ENCODE measurements at regions not wholly inside any gene's neighbourhood (a gene's known extent, or its start where the extent isn't known, plus 50 kb on each side); places are given as distances from the start of the nearest gene placed in this dataset.
"Not testable (repeated sequence)": the region's sequence is repeated elsewhere in the genome, so short reads cannot be mapped to it uniquely, and the experiment has no call there.

DNA sequence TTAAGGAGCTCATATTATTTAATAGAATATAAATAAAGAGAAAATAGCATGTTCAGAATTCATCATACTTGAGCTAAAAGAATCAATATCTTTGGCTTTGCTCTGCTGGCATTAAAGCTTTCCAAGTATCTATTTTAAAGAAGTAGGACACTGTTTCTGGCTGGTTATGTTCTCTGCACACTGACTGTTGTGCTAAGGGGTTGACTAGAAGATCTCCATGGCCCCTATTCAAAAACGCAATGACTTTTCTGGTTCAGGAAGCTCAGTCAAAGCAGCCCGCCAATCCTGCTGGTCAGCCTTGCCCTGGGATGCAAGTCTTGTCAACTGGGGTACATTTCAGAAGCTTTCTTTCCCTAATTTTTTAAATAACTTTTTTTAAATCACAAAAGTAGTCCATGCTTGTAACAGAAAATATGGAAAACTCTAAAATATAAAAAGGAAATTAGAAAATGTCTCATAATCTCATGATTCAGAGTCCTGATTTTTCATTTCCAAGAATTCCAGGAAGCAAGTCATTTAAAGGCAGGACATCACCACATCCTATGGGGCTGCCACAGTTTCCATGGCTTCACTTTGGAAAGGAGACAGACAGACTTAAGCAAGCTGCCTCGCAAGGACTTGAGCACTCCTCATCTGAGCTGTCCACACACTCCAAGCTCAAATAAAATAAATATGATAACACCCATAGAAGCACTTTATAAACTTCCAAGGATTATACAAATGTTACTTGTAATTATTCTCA is 195.1 kb downstream of the TXNL1 start:
- no peak for DNase-seq (ENCODE audit: low read depth)

DNA sequence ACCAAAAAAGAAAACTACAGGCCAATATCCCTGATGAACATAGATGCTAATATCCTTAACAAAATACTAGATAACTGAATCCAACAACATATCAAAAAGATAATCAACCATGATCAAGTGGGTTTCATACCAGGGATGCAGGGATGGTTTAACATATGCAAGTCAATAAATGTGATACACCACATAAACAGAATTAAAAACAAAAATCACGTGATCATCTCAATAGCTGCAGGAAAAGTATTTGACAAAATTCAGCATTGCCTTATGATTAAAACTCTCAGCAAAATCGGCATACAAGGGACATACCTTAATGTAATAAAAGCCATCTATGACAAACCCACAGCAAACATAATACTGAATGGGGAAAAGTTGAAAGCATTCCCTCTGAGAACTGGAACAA is 199.9 kb downstream of the TXNL1 start:
- DNase-seq (ENCODE audit: low read depth) = not testable (repeated sequence)

DNA sequence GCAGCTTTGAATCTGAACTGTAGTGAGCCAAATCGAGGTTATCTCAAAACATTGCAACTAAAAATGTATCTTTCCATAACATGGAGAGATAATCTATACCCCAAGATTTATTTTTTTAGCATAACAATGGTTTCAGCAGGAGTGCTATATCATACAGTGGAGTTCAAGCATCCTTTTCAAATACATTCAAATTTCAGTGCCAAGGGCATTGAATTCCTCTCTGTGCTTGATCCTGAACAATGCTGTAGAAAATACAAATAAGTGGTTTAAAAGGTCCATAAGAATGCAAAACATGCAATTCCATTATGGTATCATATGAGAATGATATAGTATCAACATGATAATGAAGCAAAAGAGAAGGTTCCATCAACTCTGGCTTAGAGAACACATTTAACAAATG is 201.7 kb downstream of the TXNL1 start:
- no peak for DNase-seq (ENCODE audit: low read depth)

DNA sequence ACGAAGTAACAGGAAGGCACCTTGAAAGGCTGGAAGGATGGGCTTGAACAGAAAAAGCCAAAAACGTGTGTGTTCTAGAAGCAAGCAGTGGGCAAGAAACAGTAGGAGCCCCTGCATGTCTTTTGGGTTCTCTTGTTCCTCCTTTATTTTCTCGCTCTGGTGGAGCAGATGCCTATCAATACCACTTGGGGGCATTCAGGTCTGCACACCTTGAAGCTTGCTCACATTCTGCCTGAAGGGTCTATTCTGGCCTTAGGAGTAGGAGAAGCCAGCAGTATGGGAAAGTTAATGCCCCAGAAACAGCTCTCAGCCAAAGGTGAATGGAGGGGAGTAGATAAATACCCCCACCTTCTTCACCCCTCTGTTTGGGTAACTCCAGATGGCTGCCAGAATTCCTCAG is 204.5 kb downstream of the TXNL1 start:
- DNase-seq (ENCODE audit: low read depth) = no peak

DNA sequence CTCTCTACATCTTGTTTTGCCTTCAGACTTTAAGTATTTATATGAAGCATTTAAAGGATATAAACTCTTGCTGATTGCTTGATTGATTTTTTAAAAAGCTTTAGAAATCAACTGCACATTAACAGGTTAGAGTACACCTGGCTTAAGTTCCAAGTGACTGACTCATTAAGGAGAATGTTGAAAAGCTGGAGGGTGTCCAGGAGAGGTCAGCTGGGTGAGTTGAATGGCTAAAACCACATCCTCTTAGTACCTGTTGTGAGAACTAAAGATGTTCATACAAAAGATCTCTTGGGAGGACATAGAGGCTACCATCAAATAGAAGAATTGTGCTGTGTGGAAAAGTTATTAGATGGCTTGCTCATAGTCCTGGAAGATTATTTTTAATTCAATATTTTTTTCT is 206.8 kb downstream of the TXNL1 start:
- peak; percentile 3 for DNase-seq (ENCODE audit: low read depth)

DNA sequence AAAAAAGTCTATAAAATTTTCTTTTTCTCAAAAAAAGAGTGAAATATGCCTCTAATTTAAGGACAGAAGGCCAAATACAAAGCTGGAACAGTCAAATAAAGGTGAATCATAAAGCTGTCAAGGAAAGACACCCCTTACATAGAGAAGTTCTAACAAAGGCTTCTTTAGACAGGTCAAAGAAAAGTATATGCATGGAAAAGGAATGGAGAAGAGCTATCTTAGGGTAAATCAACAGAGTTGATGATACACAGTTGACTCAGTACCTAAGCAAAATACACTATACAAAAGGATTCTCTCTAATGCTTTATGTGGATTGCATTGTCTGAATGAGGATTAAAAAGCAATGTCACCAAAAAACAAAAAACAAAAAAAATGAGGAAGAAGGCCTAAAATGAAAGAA is 214.8 kb downstream of the TXNL1 start:
- DNase-seq (ENCODE audit: low read depth) = no peak

DNA sequence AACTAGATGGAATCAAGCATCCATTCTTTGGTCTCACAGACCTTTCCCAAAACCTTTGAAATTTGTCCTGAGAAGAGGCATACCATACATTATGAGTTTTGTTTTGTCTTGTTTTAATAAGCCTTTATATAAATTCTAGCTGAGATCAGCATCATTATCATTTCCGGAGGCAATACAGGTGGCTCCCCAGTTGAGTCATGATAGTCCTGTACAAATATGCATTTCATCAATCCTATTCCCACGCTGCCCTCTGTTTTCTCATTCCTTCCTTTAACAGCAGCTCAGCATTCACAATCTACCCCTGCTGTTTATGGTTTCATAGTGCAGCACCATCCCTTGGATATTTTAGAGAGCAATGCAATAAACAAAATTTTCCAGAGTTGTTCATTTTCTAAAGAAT is 216.7 kb downstream of the TXNL1 start:
- DNase-seq (ENCODE audit: low read depth) = no peak

DNA sequence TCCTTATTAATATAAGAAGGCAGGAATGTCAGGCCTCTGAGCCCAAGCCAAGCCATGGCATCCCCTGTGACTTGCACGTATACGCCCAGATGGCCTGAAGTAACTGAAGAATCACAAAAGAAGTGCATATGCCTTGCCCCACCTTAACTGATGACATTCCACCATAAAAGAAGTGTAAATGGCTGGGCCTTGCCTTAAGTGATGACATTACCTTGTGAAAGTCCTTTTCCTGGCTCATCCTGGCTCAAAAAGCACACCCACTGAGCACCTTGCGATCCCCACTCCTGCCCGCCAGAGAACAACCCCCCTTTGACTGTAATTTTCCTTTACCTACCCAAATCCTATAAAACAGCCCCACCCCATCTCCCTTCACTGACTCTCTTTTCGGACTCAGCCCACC is 217.5 kb downstream of the TXNL1 start:
- DNase-seq (ENCODE audit: low read depth) = not testable (repeated sequence)

DNA sequence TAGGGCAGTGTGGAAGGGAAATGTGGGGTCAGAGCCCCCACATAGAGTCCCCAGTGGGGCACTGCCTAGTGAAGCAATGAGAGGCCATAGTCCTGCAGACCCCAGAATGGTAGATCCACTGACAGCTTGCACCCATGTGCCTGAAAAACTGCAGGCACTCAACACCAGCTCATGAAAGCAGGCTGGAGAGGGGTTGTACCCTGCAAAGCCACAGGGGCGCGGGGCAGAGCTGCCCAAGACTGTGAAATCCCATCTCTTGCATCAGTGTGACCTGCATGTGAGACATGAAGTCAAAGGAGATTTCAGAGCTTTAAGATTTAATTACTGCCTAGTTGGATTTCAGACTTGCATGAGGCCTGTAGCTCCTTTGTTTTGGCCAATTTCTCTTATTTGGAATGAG is 224.0 kb downstream of the TXNL1 start:
- DNase-seq (ENCODE audit: low read depth) = no peak

DNA sequence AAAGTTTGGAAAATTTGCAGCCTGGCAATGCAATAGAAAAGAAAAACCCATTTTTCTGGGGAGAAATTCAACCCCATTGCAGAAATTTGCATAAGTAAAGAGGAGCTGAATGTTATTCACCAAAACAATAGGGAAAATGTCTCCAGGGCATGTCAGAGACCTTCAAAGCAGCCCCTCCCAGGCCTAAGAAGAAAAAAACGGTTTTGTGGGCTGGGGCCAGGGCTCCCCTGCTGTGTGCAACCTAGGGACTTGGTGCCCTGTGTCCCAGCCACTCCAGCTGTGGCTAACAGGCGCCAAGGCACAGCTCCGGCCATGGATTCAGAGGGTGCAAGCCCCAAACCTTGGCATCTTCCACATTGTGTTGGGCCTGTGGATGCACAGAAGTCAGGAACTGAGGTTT is 224.5 kb downstream of the TXNL1 start:
- no peak for DNase-seq (ENCODE audit: low read depth)

DNA sequence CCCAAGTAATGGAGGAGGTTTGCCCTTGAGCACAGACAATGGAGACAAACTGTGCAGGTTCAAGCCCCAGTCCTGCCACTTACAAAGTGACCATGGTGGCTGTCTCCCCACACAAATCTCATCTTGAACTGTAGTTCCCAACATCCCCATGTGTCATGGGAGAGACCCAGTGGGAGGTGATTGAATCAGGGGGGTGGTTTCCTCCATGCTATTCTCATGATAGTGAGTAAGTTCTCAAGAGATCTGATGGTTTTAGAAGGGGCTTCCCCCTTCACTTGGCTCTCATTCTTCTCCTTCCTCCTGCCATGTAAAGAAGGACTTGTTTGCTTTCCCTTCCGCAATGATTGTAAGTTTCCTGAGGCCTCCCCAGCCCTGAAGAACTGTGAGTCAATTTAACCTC is 225.4 kb downstream of the TXNL1 start:
- DNase-seq (ENCODE audit: low read depth) = no peak

DNA sequence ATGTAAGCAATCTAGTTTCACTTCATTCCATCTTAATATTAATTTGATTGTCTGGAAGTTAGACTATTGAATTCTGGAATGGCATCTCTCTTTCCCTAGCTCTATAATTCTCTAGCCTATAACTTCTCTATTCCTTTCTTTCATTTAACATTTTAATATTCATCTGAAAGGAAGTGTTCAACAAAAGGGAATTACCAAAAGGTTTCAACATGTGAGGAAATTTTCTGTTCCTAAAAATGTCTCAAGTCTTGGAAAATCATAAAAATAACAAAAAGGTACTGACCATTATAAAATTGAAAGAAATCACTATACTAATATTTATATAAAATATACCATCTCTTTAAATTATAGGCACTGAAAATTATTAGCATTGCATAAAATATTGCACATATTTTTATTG is 228.7 kb downstream of the TXNL1 start:
- DNase-seq (ENCODE audit: low read depth) = no peak

DNA sequence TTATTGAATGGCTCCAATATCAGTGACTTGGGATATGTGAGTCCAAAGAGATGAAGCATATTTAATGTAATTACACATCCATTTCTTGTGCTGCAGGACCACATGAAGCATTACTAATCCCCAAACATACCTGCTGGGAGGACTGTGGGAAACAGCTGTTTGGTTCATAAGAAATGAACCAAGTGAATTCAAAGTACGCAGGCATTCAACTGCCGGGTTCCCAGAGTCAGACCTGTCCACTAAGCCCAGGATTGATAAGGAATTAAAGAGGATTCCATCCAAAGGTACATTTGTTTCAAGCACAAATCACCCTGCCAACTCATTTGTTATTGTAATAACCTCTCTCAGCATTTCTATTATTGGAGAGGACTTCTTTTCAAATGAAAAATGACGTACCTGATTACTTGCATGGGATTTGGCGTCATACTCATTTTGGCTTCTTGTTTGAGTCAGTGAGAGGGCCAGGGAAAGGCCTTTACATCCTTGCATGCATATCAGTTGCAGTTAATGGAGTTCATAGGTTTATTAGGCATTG is 230.7 kb downstream of the TXNL1 start:
- peak; percentile 13 for DNase-seq (ENCODE audit: low read depth)

DNA sequence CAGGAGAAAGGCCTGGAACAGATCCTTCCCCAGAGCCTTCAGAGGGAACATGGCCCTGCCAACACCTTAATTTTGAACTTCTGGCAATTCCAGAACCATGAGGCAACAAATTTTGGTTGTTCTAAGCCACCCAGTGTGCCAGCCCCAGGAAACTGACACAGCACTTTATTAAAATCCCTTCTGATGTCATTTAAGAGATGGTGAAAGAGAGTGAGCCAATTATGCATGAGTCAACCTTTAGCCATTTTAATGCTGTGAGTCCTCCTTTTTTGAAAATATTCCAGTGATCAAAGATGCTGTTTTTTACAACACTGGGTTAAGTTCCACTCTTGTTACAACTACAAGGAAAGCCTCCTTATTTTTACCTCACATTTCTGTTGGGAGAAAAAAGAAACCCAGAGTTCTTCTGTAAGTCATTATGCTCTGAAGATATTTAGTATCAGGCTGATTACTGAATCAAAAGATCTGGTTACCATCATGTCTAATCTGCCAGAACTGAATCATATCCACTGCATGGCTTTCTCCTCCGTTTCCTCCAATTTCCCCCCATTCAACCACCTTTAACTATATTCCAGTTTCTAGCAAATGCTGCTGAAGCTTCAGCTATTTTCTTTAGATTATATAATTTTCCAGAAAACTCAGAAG is 235.4 kb downstream of the TXNL1 start:
- peak; percentile 84 for DNase-seq (ENCODE audit: low read depth)

DNA sequence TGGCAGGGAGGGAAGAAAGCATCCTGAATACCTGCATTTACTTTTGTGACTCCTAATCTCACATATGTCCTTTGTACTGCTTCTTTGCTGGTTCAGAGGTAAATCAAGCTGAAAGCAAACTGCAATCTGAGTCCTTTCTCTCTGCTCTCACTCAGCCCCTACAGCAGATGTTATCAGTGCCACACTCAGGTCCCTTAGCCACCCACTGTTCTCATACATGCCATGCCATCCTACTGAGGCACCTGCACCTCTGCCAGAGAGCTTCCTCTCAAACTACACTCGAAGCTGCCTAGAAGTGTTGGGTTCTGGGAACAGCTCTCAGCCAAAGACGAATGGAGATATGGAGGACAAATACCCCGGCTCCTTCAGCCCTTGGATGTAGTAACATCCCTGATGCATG is 244.5 kb downstream of the TXNL1 start:
- DNase-seq (ENCODE audit: low read depth) = no peak

DNA sequence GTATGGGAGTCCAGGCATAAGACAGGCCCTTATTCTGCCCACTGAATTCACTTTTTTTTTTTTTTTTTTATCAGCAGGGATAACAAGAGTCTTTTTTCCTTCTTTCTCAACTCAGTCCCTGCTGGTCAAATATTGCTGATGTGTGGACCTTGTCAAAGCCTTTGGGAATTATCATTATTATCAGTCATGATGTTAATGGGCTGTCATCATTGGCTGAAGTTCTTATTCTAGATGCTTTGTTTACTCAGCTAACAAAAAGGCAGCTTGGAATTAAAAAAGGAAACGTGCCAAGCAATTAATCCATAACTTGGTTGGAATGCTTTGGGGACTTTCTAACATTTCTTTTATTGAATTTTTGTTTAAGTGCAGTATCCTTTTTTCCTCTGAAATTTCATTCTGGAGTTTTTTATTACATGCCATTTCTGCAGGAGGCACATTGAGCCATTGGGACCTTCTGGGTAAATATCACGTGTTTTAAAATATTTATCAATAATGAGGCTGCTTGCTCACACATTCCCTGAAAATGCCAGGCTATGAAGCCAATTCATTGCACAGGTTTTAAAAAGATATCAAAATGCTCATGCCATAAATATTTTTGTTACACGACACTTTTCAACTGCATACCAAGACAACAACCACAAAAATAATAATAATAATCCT is 246.3 kb downstream of the TXNL1 start:
- no peak for DNase-seq (ENCODE audit: low read depth)

DNA sequence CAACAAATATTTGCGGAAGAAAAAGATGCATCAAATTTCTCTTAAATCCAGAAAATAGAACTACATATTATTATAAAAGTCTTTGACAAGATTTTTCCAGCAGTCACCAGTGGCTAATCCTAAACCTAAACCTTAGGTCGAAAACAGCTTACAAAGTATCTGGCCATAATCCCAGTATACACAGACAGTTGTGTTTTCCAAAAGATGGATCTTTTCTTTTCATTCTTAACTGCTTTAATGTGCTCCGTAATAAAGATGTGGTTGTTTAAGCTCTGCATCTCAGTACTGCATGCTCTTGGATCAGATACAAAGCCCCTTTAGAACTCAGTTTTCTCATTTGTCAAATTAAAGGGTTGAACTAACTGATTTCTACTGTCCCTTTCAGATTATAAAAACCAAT is 247.8 kb downstream of the TXNL1 start:
- DNase-seq (ENCODE audit: low read depth) = no peak

DNA sequence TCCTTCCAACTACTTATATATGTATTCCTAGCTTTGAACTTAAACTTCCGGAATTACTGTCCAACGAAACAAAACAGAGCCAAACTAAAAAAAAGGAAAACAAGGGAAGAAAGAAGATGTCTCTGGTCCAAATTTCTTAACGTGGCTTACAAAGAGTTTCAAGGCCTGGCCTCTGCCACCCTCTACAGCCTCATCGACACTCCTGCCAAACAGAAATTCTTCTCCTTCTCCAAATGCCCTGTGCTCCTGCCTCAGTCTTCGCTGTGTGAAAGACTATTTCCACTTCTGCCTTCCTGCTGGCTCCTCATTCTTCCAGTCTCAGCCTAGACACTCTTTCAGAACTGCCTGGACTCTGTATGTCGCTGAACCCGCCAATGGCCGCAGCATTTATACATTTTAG is 249.2 kb downstream of the TXNL1 start:
- DNase-seq (ENCODE audit: low read depth) = no peak

DNA sequence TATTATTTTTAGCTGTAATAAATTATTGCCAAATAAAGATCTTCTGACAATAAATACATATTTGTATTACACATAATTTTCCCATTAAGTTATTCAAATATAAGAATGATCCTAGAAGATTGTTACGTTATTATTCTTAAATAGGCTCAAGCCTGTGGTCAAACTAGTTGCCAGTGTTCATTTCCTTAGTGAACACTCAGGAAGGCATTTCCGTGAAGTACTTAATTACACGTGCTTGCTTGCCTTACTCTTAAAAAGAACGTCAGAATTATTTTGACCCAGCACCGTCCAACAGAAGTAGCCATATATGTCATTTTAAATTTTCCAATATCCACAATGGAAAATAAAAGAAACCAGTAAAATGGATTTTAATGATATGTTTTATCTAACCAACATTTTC is 249.8 kb downstream of the TXNL1 start:
- DNase-seq (ENCODE audit: low read depth) = no peak

DNA sequence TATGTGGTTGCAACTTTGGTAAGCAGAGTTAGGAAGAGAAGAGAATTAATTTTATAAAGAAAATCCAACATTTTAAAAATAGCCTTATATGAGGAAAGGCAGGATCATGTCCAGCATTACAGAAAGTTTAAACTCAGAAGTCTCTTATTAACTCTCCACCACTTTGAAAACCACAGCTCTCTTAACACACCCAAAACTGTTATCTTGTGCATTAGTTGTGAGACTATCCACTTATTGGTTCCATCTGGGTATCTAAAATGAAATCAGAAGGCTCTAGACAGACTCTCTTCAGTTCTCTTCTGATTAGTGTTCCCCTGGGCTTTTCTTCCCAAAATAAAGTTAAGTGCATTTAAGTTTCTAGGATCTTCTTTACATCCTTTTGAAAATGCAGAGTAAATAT is 251.5 kb downstream of the TXNL1 start:
- no peak for DNase-seq (ENCODE audit: low read depth)

DNA sequence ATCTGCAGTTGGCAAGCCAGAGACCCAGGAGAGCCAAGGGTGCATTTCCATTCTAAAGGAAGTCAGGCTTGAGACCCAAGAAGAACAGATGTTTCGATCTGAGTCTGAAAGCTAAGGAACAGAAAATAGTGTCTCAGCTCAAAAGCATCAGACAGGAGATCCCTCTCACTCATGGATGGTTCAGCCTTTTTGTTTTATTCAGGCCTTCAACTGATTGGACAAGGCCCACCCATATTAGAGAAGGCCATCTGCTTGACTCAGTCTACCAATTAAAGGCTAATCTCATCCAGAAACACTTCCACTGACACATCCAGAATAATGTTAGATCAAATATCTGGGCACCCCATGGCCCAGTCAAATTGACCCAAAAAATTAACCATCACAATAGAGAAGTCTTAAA is 255.0 kb downstream of the TXNL1 start:
- DNase-seq (ENCODE audit: low read depth) = no peak

DNA sequence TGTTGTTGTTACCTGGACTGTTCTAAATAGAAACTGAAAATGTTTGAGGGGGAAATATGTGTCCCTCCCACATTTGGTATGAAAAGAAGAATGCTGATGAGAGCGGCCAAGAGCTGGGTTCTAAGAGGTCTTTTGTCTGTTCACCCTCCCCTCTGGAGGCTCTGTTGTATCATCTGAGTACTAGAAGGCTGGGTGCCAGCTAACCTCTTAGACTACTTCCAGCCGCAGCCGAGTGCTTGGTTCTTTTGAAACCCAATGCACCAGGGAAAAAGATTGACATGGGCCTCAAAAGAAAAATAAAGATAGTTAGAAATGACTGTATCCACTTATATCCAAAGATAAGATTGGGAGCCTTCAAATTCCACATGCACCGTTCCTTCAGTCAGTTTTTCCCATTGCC is 255.9 kb downstream of the TXNL1 start:
- DNase-seq (ENCODE audit: low read depth) = no peak

DNA sequence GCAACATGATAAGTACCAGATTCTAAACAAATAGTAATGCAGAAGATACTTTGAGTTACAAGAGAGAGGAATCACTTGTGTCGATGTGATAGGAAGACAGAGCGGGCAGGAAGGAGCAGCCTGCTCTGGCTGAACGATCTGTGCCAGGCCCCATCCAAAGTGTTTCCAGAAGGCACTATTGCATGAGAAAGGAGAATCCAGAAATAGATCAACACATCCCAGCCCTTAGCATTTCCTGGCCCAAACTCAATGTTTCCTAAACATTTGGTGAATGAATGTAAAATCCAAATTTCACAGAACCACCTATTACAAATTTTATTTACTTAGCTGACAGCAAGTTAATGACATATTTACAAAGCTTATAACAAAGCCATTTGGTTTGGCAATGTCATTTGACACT is 257.2 kb downstream of the TXNL1 start:
- no peak for DNase-seq (ENCODE audit: low read depth)

Data from iris pigment epithelial cell (primary cell).